Glomerular visceral epithelial cell (primary cell): ENCODE measurements at regions not wholly inside any gene's neighbourhood (a gene's known extent, or its start where the extent isn't known, plus 50 kb on each side); places are given as distances from the start of the nearest gene placed in this dataset.
A peak's percentile ranks its signal among the peaks of the same experiment; 100 is the strongest.
"Not testable (repeated sequence)": the region's sequence is repeated elsewhere in the genome, so short reads cannot be mapped to it uniquely, and the experiment has no call there.

Experiments
- DNase-seq: peaks from one replicate; pipeline ENCODE4 v3.0.0-alpha.2; 2016; ENCODE audit errors: extremely low spot score

- DNase-seq = peak; percentile 83
These were observed 197.7 kb downstream of the BCAS1 start for GRCh38 chr20:53872561-53873229.

GRCh38 chr20:53872081-53872541, 198.3 kb downstream of the BCAS1 start:
- no peak for DNase-seq

DNA sequence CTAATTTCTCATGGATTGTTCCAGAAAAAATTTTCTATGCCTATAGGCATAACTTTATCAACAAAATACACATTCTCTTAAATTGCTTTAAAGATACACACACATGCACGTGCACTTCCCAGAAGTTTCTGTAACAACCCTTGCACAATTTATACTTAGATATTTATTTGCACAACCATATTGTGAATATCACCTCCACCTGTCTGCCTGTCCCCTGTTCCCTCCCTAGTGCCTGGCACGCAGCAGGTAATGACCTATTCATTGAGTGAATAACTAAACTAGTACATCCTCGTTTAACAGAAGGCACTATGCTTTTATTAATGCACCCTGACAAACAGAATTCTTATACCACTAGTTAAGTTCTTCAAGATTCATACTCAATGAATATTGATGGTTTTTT, 198.9 kb downstream of the BCAS1 start:
- DNase-seq = no peak

GRCh38 chr20:53870426-53871315, 199.7 kb downstream of the BCAS1 start:
- DNase-seq = no peak

DNA sequence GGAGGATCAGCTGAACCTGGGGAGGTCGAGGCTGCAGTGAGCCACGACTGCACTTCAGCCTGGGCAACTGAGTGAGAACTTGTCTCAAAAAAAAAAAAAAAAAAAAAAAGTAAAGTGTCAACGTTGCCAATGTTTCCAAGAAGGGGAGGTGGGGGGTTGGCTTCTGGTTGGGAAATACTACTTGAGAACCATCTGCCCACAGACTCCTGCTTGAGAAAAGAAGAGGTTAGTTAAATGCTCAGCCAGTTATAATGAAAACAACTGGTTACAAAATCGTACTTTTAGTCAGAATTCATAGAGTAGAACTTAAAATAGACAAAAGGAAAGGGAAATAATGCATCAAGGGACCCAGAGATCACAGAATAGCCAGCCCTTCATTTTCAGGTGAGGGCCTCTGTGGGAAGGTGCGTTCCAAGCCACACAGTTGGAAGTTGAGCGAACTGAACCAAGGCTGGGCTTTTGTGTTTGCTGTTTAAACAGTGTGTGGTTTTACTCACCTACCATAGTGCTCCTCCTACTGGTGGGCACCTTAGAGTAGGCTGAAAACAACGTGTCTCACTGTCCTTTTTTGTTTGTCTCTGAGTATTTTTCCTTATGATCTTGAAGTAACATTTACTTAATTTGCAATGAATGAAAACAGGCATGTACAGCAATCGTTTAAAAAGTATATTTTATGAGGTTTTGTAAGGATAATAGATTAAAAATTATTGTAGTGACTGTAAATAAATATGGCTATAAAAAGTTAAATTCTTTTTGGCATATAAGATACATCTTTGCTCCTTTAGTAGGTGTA, 200.7 kb downstream of the BCAS1 start:
- peak; percentile 85 for DNase-seq

GRCh38 chr20:53867741-53868351, 202.5 kb downstream of the BCAS1 start:
- DNase-seq = no peak

GRCh38 chr20:53866794-53867740, 203.3 kb downstream of the BCAS1 start:
- no peak for DNase-seq

DNA sequence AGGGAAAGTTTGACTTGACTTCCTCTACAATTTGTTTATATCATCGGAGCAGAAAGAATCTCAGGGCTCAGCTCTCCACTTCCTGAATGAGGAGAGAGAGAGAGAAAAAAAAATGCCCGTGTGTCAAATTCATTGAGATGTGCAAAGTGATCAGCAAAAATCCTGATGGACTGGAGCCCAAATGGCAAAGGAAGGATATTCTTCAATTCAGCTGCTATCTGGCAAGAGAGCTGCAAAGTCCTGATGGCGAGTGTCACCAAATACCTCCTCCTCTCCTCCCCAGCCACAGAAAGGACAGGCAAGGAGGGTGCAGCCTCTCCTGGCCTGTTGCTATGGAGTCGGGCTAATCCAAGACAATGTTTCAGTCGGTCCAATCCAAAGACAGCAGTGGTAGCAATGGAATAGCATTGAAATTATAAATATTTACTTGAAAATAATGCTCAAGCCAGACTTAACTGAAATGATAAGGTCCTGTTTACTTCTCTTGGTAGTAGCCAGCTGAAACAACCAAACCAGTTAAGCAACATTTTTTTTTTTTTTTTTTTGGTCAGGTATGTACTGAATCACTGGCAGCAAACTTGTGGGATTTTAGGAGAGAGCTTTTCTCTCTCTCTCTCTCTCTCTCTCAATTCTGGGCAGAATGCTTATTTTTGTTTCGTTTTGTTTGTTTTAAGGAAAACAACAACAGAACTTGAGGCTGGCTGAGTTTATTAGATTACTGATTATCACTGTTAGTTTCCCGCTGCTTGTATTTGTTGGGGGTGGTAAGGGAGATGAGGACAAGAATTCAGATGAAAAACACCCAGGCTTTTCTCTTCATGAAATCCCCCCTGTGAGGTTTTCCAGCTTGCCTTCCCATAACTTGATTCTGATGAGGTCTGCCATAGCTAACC, 204.2 kb downstream of the BCAS1 start:
- peak; percentile 62 for DNase-seq

- not testable (repeated sequence) for DNase-seq
These were observed 205.4 kb downstream of the BCAS1 start for GRCh38 chr20:53864765-53865683.

DNA sequence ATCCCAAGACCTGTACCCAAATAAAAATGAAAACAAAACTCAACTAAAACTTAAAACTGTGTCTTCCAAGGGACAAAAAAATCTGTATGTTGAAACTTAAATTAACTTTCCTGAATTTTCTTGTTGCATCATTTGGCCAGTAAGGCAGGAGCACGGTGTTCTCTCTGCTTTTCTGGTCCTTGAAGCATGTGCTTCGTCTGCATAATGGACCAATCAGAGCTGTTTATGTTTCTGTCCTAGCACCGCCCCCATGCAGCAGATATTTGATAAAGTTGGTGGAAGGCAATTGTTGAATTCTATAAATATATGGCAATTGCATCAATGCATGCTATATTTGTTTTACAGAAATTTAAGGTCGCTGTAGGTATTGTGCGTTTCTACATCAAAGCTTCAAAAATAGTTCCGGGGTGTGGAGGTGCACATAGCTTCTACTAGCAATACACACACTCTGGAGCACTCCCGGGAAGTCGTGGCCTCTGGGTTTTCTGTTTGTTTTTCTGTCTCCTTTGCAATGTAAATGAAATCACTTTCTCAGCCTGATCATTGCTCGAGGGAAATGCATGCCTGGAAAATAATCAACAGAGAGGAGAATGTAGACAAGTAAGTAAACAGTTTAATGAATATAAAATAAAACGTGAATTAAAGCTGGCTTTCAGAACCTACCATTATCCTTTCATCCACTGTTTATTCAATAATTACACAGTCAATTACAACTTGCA, 206.3 kb downstream of the BCAS1 start:
- DNase-seq = not testable (repeated sequence)

GRCh38 chr20:53863535-53863922, 206.9 kb downstream of the BCAS1 start:
- not testable (repeated sequence) for DNase-seq

DNA sequence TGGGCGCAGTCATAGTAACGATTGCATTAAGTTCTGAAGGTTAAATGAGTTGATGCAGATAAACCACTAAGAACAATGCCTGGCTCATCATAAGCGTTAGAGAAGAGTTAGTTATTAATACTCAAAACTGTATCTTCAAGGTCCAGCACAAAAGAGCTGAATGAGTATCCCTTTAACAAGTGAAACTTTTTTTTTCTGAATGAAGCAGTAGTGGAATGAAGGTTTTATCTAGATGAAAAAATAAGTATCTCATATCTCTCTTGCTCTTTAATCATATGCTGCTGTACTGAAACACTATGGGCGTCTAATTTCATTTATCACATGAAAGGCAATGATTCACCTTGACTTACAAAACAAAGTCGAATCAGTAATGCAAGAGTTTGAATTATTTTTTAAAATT, 207.4 kb downstream of the BCAS1 start:
- not testable (repeated sequence) for DNase-seq

- not testable (repeated sequence) for DNase-seq
These were observed 207.9 kb downstream of the BCAS1 start for GRCh38 chr20:53862490-53862889.

DNA sequence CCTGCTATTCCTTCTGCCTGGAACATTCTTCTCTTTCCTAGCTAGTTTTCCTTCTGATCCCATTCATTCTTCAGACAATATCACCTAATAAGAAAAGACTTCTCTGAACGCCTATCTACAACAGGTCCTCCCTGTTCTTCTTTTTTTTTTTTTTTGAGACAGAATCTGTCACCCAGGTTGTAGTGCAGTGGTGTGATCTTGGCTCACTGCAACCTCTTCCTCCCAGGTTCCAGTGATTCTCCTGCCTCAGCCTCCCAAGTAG, 208.3 kb downstream of the BCAS1 start:
- DNase-seq = not testable (repeated sequence)

- no peak for DNase-seq
These were observed 210.7 kb downstream of the BCAS1 start for GRCh38 chr20:53859684-53860083.

- not testable (repeated sequence) for DNase-seq
These were observed 211.4 kb downstream of the BCAS1 start for GRCh38 chr20:53859009-53859408.

GRCh38 chr20:53858516-53858915, 211.9 kb downstream of the BCAS1 start:
- not testable (repeated sequence) for DNase-seq

DNA sequence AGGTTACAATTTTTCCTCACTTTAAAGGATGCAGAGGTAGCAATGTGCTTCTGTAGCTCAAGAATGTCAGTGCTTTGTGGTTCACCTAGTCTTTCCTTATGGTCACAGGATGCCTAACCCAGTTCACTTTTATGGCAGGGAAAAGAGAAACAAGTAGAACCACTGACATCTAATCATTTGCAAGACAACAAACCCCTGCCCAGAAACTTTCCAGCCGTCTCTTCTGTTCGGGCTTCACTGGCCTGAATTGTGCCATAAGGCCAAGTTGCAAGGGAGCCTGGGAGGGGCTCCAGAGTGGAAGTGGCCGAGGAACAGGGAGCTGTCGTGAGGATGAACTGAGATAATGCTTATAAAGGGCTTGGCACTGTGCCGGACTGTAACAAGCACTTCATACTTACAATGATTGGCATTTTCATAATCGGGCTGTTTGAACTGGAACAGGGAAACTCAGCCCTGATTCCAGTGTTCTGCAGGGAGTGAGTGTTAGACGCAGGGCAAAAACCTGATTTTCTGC, 212.6 kb downstream of the BCAS1 start:
- DNase-seq = no peak
